ENCODE measurements at regions not wholly inside any gene's neighbourhood (a gene's known extent, or its start where the extent isn't known, plus 50 kb on each side); places are given as distances from the start of the nearest gene placed in this dataset.

DNA sequence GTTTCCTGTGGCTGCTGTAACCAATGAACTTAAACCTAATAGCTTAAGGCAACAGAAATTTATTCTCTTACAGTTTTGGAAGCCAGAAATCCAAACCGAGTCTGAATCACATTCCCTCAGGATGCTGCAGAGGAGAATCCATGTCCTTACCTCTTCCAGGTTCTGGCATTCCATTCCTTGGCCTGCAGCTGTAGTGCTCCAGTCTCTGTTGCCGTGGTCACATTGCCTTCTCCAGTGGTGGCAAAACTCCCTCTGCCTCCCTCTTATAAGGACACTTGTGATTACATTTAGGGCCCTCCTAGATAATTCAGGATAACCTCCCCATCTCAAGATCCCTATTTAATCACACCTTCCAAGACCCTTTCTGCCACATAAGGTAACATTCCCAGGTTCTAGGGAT lies 88.7 kb upstream of the SHB start:
- Histone ChIP-seq H3K4me1 (ENCODE audit: insufficient read depth, low read length) (no peaks in the 10 kb centered on the region), H3K4ac (ENCODE audit: low read depth, low read length) (no peak overlapping the region), H3K9ac (ENCODE audit: extremely low read depth, insufficient read length, low read length) (no peak overlapping the region), H2BK20ac (ENCODE audit: low read depth, low read length, poor library complexity, severe bottlenecking) (no peak overlapping the region), H3K4me2 (ENCODE audit: insufficient read depth, insufficient read length, low read length) (no peak overlapping the region), H2AK5ac (ENCODE audit: insufficient read length, low read length) (no peak overlapping the region), H4K20me1 (ENCODE audit: control insufficient read depth, insufficient read depth, insufficient read length) (no peaks in the 10 kb centered on the region), H3K27me3 (ENCODE audit: insufficient read depth, low read length) (no peaks in the 10 kb centered on the region), H4K8ac (replicated peaks; ENCODE audit: insufficient read length, low read depth, low read length) (no peak overlapping the region), H2BK120ac (ENCODE audit: low read depth, low read length, poor library complexity, severe bottlenecking) (no peak overlapping the region), H3T11ph (ENCODE audit: low read length) (no peak overlapping the region), H3K79me1 (ENCODE audit: insufficient read depth, low read depth, low read length, poor library complexity, severe bottlenecking) (no peaks in the 10 kb centered on the region), H3K27ac (ENCODE audit: insufficient read length, low read depth, low read length) (no peak overlapping the region), H3K79me2 (ENCODE audit: insufficient read depth, low read length) (no peaks in the 10 kb centered on the region), H3K23me2 (ENCODE audit: insufficient read length, low read depth, low read length, poor library complexity, severe bottlenecking) (no peaks in the 10 kb centered on the region), H2AFZ (ENCODE audit: low read length) (no peak overlapping the region), H2BK15ac (ENCODE audit: low read depth, low read length) (no peak overlapping the region), H3K14ac (ENCODE audit: insufficient read depth, low read length) (no peak overlapping the region), H3K23ac (ENCODE audit: insufficient read length, low read depth, low read length) (no peak overlapping the region), H2BK12ac (ENCODE audit: insufficient read length, low read depth, low read length) (no peak overlapping the region), H3K9me3 (ENCODE audit: control insufficient read depth, low read depth, low read length) (no peaks in the 10 kb centered on the region), H3K56ac (ENCODE audit: insufficient read length, low read depth, low read length) (no peak overlapping the region), H4K91ac (ENCODE audit: insufficient read length, low read depth, low read length) (no peak overlapping the region), H2BK5ac (ENCODE audit: insufficient read length, low read length) (no peak overlapping the region), H3K18ac (ENCODE audit: insufficient read length, low read depth, low read length) (no peak overlapping the region), H4K5ac (ENCODE audit: insufficient read length, low read depth, low read length) (no peak overlapping the region)
- TF ChIP-seq CTCF (conservative IDR thresholded peaks at IDR 0.05) = no peak
- Mint-ChIP-seq H3K27me3 (ENCODE audit: low read depth) (peaks cover 46% of the 10 kb centered on the region), H3K36me3 (ENCODE audit: insufficient read depth in 1 of 3, low read depth in 3 of 3) (no peaks in the 10 kb centered on the region), H3K27ac (no peak overlapping the region), H3K4me3 (no peak overlapping the region), H3K9me3 (no peaks in the 10 kb centered on the region), H3K4me1 (peaks cover 0 to 2% of the 10 kb centered on the region in 2 experiments; a peak in 1 of 4 replicates)
- no peak for DNase-seq
- WGBS (ENCODE audit: extremely low coverage, insufficient read length, low lambda C conversion rate) = no CpG with 5 or more reads among the region's 2 CpGs

Data from H9 (cell line).